Activated CD8-positive, alpha-beta T cell treated with anti-CD3 and anti-CD28 coated beads for 36 hours (primary cell): ENCODE measurements at regions not wholly inside any gene's neighbourhood (a gene's known extent, or its start where the extent isn't known, plus 50 kb on each side); places are given as distances from the start of the nearest gene placed in this dataset.
"Not testable (repeated sequence)": the region's sequence is repeated elsewhere in the genome, so short reads cannot be mapped to it uniquely, and the experiment has no call there.

Experiments used
- ATAC-seq: fragments of 200-7000 bp; cut with Tn5 transposase; one replicate; pipeline ENCODE4 v1.10.0; 2021; ENCODE audit warnings: mild to moderate bottlenecking, moderate library complexity
- CTCF ChIA-PET: fragments of 350-600 bp; sonication (Branson Sonifier 250); formaldehyde crosslinking; loops from one replicate; lab custom pipeline; 2021; ENCODE audit warnings: antibody characterized with exemption; lab: Charles Lee
- POLR2A ChIA-PET: fragments of 350-600 bp; sonication (Branson Sonifier 250); formaldehyde crosslinking; loops from one replicate; lab custom pipeline; 2021; ENCODE audit warnings: antibody characterized with exemption; lab: Charles Lee
- DNase-seq: peaks from one replicate; pipeline ENCODE4 v3.0.0-alpha.2; 2020
- H3K27ac Mint-ChIP-seq: one replicate; pipeline ENCODE4 v1.8.0; 2021; ENCODE audit warnings: mild to moderate bottlenecking, mixed read lengths
- H3K27me3 Mint-ChIP-seq: one replicate; pipeline ENCODE4 v1.8.0; 2021; ENCODE audit warnings: mixed read lengths
- H3K36me3 Mint-ChIP-seq: one replicate; pipeline ENCODE4 v1.8.0; 2021; ENCODE audit warnings: low read depth, mixed read lengths
- H3K4me1 Mint-ChIP-seq: one replicate; pipeline ENCODE4 v1.8.0; 2021; ENCODE audit warnings: low read depth, mixed read lengths
- H3K4me3 Mint-ChIP-seq: one replicate; pipeline ENCODE4 v1.8.0; 2021; ENCODE audit warnings: mild to moderate bottlenecking, moderate library complexity, mixed read lengths
- H3K9me3 Mint-ChIP-seq: one replicate; pipeline ENCODE4 v1.8.0; 2021; ENCODE audit warnings: mixed read lengths
- intact Hi-C: fragments of 100-400 bp; cut with micrococcal nuclease; formaldehyde crosslinking; loops from one replicate; pipeline ENCODE4 v1.10.0; 2022
- TF ChIP-seq, protein P1 (sequence below): fragments of 200-600 bp; IDR thresholded peaks from one replicate; pipeline ENCODE4 v1.8.0; 2022; ENCODE audit warnings: antibody characterized with exemption, mild to moderate bottlenecking

DNA sequence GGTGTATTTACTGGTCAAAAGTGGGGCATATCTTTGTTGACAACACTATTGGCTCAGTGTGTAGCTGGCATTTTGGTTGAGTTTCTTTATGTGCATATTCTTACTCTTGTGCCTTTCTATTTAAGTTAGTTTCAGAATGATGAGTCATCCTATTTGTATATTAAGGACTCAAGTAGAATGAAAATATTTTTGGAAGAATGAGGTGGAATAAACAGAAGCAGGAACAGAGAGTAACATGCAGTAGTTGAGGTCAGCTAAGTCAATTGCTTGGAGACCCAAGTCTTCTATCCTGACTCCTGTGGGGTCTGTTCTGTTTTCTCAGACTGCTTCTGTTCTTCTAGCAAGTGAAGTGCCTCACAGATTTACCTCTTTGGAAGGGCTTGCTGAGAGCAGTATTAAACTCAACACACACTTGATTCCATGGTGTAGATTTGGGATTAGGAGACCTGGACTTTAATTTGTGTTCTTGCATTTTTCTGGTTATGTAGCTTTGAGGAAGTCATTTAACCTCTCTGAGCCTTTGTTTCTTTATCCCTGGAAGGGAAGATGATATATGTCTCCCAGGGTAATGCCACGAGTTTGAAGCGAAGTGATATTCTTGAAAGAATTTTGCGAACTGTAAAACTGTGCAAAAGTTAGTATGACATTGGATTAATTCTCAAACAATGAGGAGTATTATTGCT, 324.3 kb downstream of the QKI start:
- no peak overlapping the region for H3K4me3 Mint-ChIP-seq
- H3K27me3 Mint-ChIP-seq: no peaks in the 10 kb centered on the region
- no peak overlapping the region for H3K27ac Mint-ChIP-seq
- no peaks in the 10 kb centered on the region for H3K4me1 Mint-ChIP-seq
- ATAC-seq: no peak
- TF ChIP-seq, protein P1, sequence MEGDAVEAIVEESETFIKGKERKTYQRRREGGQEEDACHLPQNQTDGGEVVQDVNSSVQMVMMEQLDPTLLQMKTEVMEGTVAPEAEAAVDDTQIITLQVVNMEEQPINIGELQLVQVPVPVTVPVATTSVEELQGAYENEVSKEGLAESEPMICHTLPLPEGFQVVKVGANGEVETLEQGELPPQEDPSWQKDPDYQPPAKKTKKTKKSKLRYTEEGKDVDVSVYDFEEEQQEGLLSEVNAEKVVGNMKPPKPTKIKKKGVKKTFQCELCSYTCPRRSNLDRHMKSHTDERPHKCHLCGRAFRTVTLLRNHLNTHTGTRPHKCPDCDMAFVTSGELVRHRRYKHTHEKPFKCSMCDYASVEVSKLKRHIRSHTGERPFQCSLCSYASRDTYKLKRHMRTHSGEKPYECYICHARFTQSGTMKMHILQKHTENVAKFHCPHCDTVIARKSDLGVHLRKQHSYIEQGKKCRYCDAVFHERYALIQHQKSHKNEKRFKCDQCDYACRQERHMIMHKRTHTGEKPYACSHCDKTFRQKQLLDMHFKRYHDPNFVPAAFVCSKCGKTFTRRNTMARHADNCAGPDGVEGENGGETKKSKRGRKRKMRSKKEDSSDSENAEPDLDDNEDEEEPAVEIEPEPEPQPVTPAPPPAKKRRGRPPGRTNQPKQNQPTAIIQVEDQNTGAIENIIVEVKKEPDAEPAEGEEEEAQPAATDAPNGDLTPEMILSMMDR: no peak
- ChIA-PET CTCF (no interaction called here), POLR2A (interaction anchor here (0.6 kb wide), 1 partner anchor 9 kb away, joined by 3 read pairs; no protein-coding TSS in a partner anchor)
- no peaks in the 10 kb centered on the region for H3K36me3 Mint-ChIP-seq
- DNase-seq: no peak
- intact Hi-C loops: no loop called here
- no peaks in the 10 kb centered on the region for H3K9me3 Mint-ChIP-seq

- POLR2A ChIA-PET: interaction anchor here (0.6 kb wide), 1 partner anchor 9 kb away, joined by 3 read pairs; no protein-coding TSS in a partner anchor
- TF ChIP-seq, protein P1: no peak
- H3K27ac Mint-ChIP-seq: no peak overlapping the region
- intact Hi-C loops: no loop called here
- no peaks in the 10 kb centered on the region for H3K27me3 Mint-ChIP-seq
- DNase-seq (no peak), ATAC-seq (no peak)
- H3K4me3 Mint-ChIP-seq: no peak overlapping the region
- no peaks in the 10 kb centered on the region for H3K4me1 Mint-ChIP-seq
- no peaks in the 10 kb centered on the region for H3K9me3 Mint-ChIP-seq
- CTCF ChIA-PET: no interaction called here
- no peaks in the 10 kb centered on the region for H3K36me3 Mint-ChIP-seq
These were observed 323.8 kb downstream of the QKI start for GRCh38 chr6:163738304-163738703.

GRCh38 chr6:163735076-163735475, 320.6 kb downstream of the QKI start:
- Mint-ChIP-seq H3K27me3 (no peaks in the 10 kb centered on the region), H3K27ac (no peak overlapping the region)

GRCh38 chr6:163733061-163733460, 318.5 kb downstream of the QKI start:
- intact Hi-C loops: no loop called here
- TF ChIP-seq, protein P1: no peak
- Mint-ChIP-seq H3K4me1 (no peaks in the 10 kb centered on the region), H3K4me3 (no peak overlapping the region), H3K36me3 (no peaks in the 10 kb centered on the region), H3K9me3 (no peaks in the 10 kb centered on the region), H3K27ac (no peak overlapping the region), H3K27me3 (no peaks in the 10 kb centered on the region)
- ChIA-PET CTCF (no interaction called here), POLR2A (no interaction called here)
- DNase-seq (no peak), ATAC-seq (no peak)

More at GRCh38 chr6:163735076-163735475, 320.6 kb downstream of the QKI start:
- CTCF ChIA-PET: interaction anchor here (0.6 kb wide), 1 partner anchor 1411 kb away, joined by 3 read pairs; no protein-coding TSS in a partner anchor
- Mint-ChIP-seq H3K9me3 (no peaks in the 10 kb centered on the region), H3K4me3 (no peak overlapping the region), H3K4me1 (no peaks in the 10 kb centered on the region), H3K36me3 (no peaks in the 10 kb centered on the region)
- DNase-seq (no peak), ATAC-seq (no peak)
- TF ChIP-seq, protein P1: no peak
- POLR2A ChIA-PET: no interaction called here
- intact Hi-C loops: no loop called here

- Mint-ChIP-seq H3K4me3 (no peak overlapping the region), H3K36me3 (no peaks in the 10 kb centered on the region), H3K4me1 (no peaks in the 10 kb centered on the region), H3K9me3 (no peaks in the 10 kb centered on the region), H3K27me3 (no peaks in the 10 kb centered on the region), H3K27ac (no peak overlapping the region)
- no peak for ATAC-seq
- no peak for DNase-seq
- ChIA-PET CTCF (no interaction called here), POLR2A (no interaction called here)
- TF ChIP-seq, protein P1: no peak
- intact Hi-C loops: no loop called here
These were observed 318.0 kb downstream of the QKI start for GRCh38 chr6:163732479-163732878.

DNA sequence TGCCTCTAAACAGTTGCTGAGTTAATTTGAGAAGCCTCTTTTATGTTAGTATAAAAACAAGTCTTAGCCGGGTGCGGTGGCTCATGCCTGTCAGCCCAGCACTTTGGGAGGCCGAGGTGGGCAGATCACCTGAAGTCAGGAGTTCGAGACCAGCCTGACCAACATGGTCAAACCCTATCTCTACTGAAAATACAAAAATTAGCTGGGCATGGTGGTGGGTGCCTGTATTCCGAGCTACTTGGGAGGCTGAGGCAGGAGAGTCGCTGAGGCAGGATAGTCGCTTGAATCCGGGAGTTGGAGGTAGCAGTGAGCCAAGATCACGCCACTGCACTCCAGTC, 317.5 kb downstream of the QKI start:
- H3K27ac Mint-ChIP-seq, H3K4me1 Mint-ChIP-seq, intact Hi-C loops, DNase-seq, H3K36me3 Mint-ChIP-seq, H3K27me3 Mint-ChIP-seq, ATAC-seq, POLR2A ChIA-PET, CTCF ChIA-PET, H3K9me3 Mint-ChIP-seq, H3K4me3 Mint-ChIP-seq: not testable (repeated sequence)
